HG02678 (cell line): ENCODE measurements at regions not wholly inside any gene's neighbourhood (a gene's known extent, or its start where the extent isn't known, plus 50 kb on each side); places are given as distances from the start of the nearest gene placed in this dataset.

Experiments
- ATAC-seq: cut with Tn5 transposase; IDR thresholded peaks from one replicate; pipeline ENCODE4 v1.9.1; 2021; ENCODE audit warnings: mild to moderate bottlenecking, moderate library complexity; ENCODE audit not compliant: unreplicated experiment

DNA sequence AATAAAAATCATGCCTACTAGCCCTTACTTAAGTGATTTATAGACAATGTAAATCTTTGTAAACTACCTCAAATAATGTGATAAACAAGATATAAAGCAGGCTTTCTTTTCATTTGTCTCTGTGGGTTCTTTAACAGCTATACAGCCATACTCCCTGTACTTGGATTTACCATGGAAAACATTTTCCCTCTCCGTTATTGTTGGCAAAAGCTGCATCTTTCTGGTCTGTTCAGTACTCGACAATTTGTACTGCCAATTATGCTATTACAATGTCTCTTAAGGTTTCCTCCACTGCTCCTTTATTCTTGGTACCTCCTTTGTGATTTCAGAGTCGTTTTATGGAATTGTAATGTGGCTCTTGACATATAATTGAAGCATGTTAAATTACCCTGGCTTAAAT is 426.3 kb upstream of the PKDCC start:
- no peak for ATAC-seq

DNA sequence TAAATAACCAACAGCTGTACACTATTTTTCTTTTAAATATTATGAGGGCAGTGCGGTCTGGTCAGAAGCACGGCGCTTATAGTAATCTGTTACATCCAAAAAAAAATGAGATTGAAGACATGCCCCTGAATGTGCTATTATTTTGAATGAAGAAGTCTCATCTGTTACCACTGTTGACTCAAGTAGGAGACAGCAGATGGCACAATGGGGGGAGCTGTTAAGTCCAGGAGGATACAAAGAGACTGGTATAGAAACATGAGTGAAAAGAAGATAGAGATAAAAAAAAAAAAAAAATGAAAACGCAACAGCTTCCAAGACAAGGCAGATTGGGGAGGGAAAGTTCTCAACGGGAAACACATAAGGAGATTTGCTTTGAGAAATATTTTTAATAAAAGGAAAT is 425.5 kb upstream of the PKDCC start:
- no peak for ATAC-seq

DNA sequence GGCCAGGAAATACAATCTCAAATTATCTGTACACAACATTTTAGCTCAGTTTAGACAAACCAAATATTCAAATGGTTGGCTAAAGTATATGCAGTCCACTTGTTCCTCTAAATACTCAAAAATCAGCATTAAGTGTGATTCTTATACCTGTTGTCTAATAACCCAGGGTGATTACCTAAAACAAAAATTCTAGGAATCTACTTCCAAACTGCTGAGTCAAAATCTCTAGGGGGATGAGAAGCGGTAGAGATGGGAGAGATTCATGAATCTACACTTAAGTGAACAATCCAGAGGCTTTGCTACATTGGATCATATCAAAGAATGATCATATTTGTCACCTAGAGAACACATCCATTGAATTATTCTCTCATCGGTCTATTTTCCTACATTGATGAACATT is 420.9 kb upstream of the PKDCC start:
- ATAC-seq = no peak

DNA sequence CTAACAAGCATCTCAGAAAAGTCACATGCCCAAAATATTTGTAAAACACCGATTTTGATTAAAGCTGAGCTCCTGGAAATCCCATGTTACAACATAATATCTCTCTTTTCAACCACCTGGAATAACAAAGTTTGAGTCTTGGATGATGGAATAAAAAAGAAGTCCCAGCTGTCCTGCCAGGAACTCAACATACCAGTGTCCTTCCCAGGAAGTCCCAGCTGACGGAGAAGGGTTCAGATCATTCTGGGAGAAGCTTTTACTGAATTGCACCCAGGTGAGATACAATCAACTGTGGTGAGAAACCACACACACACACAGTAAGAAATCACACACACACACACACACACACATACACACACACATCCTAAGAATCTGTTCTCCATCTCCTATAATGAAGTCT is 413.1 kb upstream of the PKDCC start:
- ATAC-seq = no peak

DNA sequence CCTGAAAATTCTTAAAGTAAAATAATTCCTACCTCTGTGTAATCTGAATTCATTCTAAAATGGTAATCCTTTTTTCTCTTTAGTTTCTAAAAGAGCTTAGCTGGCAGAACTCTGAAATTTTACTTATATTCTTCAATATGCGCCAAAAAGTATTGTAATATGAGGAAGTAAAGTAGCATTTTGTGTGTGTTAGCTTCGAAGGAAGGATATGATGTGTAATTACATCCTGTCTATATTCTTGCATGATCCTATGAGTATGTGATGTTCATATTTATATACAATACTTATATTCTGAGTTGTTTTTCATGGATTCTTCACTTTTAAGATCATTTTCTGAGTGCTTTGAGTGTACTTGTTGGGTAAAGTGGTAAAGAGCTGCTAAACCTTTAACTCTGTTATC is 402.9 kb upstream of the PKDCC start:
- no peak for ATAC-seq

DNA sequence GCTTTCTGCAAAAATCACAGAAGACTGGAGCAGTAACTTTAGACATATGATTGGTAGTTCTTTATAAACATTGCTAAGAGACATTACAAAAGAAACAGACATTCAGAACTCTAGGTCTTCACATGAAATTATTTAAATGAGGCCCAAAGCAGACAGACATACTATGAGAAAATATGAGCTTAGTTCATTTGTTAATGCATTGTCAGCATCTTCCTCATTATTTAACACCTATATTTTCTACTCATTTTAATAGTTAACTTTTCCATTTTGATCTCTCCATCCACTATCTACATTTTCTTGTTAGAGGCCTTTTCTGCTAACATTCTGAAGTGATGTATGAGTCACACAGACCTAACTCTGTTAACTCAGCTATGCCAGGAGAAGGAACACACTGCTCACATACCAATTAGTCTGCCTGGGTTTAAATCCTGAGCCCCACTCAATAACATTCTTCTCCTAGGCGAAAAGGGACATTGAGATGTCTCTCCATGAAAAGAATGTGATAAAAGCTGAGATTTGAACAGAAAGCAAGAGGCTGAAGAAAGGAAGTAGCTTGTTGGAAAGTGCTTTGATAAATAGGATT is 400.3 kb upstream of the PKDCC start:
- no peak for ATAC-seq

DNA sequence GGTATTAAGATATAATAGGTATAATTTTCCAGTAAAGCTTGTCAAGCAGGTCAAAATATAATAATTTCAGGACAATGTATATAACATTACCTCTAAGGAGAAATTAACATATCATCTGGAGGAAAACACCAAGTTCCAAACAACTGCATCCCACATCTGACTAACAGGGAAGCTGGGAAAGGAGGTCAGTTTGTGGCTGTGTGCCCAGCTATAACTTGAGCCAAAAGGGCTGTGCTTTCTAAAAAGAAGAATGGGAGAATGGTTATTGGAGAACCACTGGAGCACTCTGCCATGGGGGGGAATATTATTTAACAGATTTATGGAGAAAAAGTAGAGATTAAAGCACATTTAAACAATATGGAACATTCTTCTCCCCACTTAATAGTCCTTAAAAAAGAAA is 390.6 kb upstream of the PKDCC start:
- no peak for ATAC-seq

DNA sequence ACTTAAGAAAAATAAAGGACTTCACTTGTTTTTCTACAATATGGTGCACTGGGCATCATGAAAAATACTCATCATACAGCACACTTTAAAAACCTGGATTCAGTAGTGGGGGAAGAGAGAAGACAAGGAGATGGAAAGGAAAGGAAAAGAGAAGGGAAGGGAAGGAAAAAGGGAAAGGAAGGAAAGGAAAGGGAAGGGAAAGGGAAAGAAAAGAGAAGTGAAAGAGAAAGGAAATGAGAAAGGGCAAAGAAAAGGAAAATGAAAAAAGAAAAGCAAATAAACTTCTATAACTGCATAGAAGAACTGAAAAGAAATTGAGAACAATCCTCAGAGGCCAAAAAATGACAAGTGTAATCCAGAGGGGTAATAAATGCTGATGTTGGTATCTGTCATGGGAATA is 388.1 kb upstream of the PKDCC start:
- ATAC-seq = no peak

DNA sequence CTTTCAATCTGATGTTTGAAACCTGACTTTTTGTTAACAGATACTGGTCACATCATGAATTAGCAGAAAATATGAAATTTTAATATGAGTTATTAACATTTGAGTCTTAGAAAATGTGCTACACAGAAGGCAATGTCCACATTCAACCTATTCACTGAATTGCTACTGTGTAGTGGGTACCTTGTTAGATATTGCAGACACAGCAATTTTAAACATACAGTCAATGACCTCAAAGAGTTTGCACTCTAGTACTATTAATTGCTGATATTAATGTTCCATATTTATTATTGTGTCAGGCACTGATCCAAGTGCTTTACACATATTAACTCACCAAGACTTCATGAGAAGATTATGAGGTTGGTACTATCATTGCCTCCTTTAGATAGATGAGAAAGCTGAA is 385.4 kb upstream of the PKDCC start:
- ATAC-seq = no peak

DNA sequence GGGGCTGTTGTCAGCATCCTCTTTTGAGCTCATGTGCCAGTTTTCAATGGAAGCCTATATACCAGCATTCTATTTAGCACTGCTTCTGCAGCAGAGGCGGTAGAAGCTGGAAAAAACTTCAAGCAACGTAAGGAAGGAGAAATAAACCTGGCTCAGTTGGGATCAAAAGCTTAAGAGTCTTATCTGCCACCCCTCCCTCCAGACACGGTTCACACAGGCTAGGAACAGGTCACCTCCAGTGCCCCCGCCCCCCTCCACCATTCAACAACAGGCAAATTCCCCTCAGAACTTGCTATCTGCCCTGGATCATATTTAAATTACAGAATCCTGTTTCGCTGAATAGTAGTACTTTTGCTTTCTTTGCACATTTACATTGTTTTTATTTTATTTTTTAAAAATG is 384.8 kb upstream of the PKDCC start:
- ATAC-seq = no peak

DNA sequence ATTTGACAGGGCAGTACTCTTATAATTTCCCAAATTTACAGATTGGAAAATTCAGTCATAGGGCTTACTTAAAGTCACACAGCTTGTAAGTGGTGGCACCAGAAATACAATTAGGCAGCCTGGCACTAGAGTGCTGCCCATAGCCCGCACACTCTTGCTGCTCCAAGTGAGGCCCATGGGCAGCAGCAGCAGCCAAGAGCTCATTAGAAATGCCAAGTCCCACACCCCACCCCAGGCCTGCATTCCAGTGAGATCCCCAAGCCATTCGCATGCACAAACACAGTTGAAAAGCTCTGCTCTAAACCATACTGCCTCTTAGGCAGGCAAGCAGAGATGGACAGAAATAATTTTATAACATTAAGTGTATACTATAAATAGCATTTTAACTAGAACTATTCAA is 379.3 kb upstream of the PKDCC start:
- ATAC-seq = no peak

DNA sequence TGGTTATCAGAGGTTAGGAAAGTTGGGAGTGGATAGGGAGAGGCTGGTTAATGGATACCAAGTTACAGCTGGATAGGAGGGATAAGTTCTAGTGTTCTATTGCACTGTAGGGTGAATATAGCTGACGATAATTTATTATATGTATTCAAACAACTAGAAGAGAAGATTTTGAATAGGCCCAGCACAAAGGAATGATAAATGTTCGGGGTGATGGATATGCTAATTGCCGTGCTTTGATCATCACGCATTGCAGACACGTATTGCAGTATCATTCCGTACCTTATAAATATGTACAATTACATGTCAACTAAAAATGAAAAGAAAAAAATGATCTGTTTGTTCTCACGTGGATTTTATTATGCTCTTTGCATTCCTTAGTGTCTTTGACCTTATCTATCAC is 369.2 kb upstream of the PKDCC start:
- no peak for ATAC-seq

DNA sequence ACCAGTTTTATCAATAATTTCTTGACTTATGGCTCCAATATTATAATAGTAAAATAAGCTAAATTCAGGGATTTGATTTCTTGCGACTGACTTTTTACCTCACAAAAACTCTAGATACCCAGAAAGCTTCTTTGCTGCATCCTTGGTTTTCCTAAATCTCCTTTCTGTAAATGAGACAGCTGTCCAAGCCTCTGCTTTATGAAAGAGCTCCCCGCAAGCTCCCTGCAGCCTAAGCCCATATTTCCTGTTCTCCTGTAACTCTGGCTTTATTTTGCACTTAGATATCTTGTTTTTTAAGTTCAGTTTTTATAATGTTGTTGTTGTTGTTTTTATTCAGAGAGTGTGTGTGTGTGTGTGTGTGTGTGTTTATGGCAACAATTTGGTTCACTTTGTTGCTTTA is 361.7 kb upstream of the PKDCC start:
- ATAC-seq = no peak

DNA sequence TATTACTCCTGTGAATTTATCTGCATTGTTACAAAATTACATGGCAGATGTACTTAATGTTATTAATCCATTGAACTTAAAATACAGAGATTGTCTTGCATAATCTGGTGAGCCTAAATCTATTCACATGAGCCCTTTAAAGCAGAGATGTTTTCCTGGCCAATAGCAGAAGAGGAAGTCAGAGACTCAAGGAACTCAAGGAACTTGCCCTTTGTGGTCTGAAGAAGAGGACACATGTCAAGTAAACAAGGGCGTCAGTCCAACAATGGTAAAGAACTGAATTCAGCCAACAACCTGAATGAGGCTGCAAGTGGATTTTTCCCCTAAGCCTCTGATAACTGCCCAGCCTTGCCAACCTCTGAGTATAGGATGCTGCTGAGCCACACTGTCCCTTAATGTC is 356.3 kb upstream of the PKDCC start:
- ATAC-seq = no peak

DNA sequence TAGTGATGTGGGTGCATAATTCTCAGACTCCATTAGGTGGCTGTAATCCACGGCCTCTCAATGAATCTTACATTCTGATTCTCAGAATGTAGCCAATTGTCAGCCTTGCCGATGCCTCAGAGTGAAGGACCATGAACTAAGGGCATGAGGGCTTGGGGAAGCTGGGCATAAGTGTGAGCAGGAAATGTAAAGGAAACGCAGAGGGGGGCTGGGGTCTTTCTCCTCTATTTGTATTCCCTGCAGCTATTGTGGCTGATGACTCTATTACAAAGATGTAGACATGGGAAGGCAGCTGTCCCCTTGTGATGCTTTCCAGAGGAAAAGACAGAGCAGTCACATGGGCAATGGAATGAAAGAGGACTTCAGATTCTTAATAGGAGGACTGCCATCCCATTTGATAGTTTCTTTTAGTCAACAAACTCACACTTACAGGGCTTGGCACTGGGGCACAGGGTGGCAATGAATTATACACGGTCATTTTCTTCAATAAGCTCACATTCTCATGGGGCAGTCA is 353.2 kb upstream of the PKDCC start:
- ATAC-seq = no peak

DNA sequence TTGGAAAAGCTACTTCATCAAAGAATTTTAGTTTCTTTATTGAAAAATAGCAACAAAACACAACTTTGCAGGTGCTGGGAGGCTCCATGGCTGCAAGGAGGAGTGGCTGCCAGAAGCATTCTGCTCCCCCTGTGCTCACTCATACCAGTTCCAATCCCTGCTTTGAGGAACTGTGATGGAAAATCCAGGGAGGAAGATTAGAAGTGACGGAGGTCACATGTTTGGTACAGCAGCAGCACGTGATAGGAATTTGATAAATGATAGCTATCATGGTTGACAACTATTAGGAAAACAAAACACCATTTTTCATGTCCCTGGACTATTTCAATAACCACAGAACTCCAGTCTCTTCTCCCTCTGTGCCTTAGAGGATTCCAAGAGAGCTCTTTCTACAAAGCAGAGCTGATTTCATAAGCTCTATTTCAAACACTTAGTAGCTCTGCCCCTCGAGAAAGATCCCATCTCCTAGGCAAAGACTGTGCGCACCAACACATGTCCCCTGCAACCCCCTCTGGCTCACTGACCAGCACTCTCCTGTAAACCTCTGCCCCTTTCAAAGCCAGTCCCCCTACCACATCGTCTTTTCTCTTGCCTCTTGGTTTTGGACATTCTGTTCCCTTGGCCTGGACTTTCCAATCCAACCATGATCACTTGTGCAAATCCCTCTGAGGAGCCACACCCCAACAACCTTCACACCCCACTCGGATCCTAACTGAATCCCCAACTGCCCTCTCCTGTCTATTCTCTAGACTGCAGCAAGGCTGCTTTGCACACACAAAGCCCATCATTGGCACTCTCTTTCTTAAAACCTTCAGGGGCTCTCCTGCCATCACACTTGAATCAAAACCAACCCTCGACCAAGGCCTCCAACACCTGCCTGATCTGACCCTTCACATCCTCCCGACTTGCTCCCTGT is 352.4 kb upstream of the PKDCC start:
- ATAC-seq = no peak

DNA sequence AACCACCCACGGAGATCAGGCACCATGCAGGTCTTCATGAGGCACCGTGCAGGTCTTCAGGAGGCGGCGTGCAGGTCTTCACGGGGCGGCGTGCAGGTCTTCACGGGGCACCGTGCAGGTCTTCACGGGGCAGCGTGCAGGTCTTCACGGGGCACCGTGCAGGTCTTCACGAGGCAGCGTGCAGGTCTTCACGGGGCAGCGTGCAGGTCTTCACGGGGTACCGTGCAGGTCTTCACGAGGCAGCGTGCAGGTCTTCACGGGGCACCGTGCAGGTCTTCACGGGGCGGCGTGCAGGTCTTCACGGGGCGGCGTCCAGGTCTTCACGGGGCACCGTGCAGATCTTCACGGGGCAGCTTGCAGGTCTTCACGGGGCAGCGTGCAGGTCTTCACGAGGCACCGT is 350.4 kb upstream of the PKDCC start:
- ATAC-seq = no peak

DNA sequence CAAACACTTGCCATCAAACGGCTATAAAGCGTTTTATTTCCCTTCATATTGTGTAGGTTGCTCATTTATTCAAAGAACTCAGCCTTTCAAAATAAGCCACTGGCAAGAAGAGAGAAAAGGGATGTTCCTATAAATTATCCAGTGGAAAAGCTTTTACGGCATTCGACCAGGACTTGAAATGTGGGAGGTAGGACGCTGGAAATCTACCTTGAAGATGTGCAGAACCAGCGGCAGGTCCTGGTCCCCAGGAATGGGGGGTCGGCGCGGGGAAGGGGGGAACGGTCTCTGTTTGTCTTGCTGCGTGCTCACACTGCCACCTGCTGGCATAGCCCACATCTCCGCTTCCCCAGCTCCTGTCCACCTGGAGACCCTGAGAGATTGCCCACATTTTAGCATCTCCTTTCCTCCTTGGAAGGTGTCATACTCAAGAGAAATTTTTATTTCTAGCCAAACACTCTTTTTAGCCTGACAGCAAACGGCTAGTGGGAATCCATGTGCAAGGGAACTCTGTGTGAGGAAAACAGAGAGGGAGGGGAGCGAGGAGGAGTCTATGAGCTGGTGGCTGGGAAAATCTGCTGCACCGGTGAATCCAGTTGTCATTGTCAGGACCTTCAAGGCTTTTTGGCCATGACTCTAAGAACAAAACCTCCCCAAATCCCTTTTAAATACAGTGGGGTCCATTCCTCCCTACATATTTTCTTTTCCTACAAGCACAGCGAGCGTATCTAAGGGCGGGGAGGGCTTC is 349.0 kb upstream of the PKDCC start:
- ATAC-seq = no peak

DNA sequence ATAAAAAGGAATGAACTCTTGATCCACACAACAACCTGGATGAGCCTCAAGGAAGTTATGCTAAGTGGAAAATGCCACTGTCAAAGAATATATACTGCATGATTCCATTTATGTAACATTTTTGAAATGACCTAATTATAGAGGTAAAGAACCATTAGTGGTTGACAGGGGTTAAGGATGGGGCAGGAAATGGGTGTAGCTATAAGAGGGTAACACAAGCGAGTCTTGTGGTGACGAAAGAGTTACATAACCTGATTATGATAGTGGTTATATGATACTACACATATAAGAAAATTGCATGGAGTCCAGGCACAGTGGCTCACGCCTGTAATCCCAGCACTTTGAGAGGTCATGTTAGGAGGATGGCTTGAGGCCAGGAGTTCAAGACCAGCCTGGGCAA is 346.6 kb upstream of the PKDCC start:
- ATAC-seq = no peak

DNA sequence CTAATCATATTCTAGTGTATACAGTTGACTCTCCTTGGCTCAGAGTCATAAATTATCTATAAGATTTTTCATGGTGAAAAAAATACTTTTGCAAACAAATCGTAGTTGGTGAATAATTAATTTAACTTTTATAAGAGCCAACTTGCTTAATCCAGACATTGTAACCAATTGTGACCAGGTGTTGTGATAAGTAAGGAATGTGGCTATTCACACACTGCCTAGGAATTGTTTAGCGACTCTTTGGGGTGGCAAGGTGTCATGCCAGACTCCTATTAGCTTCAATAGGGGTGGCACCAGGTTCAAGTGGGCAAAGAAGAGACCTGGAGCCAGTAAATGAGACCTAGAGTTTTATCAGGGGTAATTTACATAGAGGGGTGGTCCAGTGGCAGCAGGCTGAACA is 344.7 kb upstream of the PKDCC start:
- ATAC-seq = no peak

DNA sequence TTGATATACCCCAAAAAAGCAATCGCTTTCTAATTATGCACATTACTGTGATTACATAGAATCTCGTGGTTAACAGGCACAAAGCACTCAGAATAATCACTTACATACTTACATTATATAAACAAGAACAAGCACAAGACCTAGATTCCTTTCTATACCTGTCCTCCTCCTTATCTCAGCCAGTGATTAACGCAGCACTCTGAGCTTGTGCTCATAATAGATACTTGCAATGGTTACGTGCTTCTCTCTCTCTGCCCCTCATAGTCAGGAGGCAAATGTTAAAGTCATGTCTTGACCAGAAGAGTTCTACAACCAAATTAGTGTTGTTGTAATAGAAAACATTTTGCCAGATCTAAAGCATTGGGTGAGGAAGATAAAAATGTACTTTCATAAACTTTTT is 342.2 kb upstream of the PKDCC start:
- no peak for ATAC-seq

DNA sequence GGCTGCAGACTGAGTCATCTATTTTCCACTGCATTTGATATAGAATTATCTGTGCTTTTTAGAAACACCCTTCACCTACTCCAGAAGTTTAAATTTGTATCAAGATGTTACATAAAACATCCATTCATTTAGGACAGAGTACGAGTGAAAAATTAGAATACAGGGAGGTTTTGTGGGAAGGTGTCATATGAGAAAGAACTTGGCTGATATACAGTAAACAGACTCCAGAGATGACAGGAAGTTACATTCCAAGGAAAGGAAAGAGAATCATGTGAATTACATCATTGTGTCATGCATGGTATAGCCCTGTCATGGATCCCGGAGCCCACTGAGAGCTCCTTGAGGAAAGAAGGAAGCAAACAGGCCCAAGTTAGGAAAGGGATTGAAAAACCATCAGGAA is 341.5 kb upstream of the PKDCC start:
- no peak for ATAC-seq
